ENCODE measurements at regions not wholly inside any gene's neighbourhood (a gene's known extent, or its start where the extent isn't known, plus 50 kb on each side); places are given as distances from the start of the nearest gene placed in this dataset.

DNA sequence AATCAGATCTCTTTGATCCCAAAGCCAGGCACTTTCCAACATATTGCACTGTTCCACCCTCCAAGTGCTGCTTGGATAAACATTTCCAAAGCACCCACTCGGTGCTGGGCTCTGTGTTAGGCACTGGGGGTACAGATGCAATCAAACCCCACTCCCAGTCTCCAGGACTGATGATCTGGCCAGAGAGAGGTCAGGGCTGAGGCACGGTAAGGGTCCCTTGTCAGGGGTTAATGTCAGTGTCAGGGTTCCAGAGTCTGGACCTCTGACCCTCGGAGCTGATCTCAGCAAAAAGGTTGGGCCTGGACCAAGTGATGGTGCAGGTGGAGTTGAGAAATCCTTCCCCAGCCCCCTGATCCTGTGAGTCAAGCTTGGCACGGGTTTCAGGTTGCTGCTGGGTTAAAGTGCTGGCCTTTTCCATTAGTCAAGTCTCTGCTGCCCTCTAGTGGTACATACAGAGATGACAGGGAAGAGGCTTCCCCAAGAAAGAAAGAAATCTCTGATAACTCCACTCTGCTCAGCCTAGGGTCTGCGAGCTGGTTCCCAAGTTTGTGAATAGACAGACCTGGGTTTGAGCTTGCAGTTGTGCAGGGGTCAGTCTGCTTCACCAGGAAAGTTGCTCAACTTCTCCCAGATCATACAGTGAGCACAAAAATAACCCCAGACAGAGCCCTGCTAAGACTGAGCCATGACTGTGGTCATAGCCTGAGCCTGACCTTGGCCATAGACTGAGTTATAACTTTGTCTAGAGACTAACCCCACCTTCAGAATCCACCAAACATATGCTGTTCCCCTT lies 74.6 kb downstream of the DMRTA2 start:
- Histone ChIP-seq H3K27ac (ENCODE audit: low read length) (no peak overlapping the region), H4K20me1 (ENCODE audit: insufficient read depth) (no peaks in the 10 kb centered on the region), H3K4me3 (ENCODE audit: low read length) (no peak overlapping the region), H3K9ac (ENCODE audit: low read length) (no peak overlapping the region), H3K9me2 (ENCODE audit: insufficient read depth, low read length) (no peaks in the 10 kb centered on the region), H3F3A (ENCODE audit: insufficient read depth, low read length, poor library complexity, severe bottlenecking) (no peaks in the 10 kb centered on the region), H3K27me3 (ENCODE audit: insufficient read depth, low read depth, low read length) (no peaks in the 10 kb centered on the region), H3K9me3 (ENCODE audit: low read length) (no peaks in the 10 kb centered on the region), H3K4me2 (ENCODE audit: low read length) (no peak overlapping the region), H3K79me2 (replicated peaks; ENCODE audit: insufficient read depth, low read length) (no peaks in the 10 kb centered on the region), H3K36me3 (ENCODE audit: insufficient read depth, low read length) (no peaks in the 10 kb centered on the region), H2AFZ (ENCODE audit: low read depth, low read length) (no peak overlapping the region)
- TF ChIP-seq SMC3 (conservative IDR thresholded peaks at IDR 0.05; ENCODE audit: poor library complexity) (peak; percentile 94), RAD21 (conservative IDR thresholded peaks at IDR 0.05) (peak; percentile 98), CTCF (IDR thresholded peaks at IDR 0.05; ENCODE audit: poor library complexity, severe bottlenecking) (peak; percentile 94), POLR2AphosphoS5 (IDR thresholded peaks at IDR 0.05) (no peak)

DNA sequence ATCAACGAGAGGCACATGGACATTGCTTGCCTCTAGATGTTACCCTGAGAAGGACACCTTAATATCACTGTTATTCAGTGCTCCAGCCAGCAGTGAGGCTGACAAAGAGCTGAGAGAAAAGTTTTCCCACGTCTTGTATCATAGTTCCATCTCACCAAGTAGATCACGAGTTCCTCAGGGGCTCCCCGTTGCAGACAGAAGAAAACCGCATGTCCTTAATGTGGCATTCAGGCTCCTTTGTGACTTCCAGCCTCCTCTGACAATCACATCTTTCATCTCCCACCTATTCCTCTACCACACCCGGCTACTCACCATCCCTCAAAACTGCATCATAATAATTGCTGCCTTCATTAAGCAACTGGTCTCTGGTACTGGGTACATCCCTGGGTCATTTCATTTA lies 75.3 kb downstream of the DMRTA2 start:
- H3K4me2 ChIP-seq (ENCODE audit: low read length), result no peak overlapping the region
- no peaks in the 10 kb centered on the region for H3K9me2 ChIP-seq (ENCODE audit: insufficient read depth, low read length)
- no peak for TF ChIP-seq CTCF (IDR thresholded peaks at IDR 0.05; ENCODE audit: poor library complexity, severe bottlenecking)
- TF ChIP-seq, protein P1, sequence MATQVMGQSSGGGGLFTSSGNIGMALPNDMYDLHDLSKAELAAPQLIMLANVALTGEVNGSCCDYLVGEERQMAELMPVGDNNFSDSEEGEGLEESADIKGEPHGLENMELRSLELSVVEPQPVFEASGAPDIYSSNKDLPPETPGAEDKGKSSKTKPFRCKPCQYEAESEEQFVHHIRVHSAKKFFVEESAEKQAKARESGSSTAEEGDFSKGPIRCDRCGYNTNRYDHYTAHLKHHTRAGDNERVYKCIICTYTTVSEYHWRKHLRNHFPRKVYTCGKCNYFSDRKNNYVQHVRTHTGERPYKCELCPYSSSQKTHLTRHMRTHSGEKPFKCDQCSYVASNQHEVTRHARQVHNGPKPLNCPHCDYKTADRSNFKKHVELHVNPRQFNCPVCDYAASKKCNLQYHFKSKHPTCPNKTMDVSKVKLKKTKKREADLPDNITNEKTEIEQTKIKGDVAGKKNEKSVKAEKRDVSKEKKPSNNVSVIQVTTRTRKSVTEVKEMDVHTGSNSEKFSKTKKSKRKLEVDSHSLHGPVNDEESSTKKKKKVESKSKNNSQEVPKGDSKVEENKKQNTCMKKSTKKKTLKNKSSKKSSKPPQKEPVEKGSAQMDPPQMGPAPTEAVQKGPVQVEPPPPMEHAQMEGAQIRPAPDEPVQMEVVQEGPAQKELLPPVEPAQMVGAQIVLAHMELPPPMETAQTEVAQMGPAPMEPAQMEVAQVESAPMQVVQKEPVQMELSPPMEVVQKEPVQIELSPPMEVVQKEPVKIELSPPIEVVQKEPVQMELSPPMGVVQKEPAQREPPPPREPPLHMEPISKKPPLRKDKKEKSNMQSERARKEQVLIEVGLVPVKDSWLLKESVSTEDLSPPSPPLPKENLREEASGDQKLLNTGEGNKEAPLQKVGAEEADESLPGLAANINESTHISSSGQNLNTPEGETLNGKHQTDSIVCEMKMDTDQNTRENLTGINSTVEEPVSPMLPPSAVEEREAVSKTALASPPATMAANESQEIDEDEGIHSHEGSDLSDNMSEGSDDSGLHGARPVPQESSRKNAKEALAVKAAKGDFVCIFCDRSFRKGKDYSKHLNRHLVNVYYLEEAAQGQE (IDR thresholded peaks at IDR 0.05; ENCODE audit: borderline replicate concordance), result no peak
- TF ChIP-seq RAD21 (conservative IDR thresholded peaks at IDR 0.05), result no peak
- H3K36me3 ChIP-seq (ENCODE audit: insufficient read depth, low read length), result no peaks in the 10 kb centered on the region
- no peak overlapping the region for H3K27ac ChIP-seq (ENCODE audit: low read length)
- H3K4me3 ChIP-seq (ENCODE audit: low read length), result no peak overlapping the region
- H3K79me2 ChIP-seq (replicated peaks; ENCODE audit: insufficient read depth, low read length), result no peaks in the 10 kb centered on the region
- no peaks in the 10 kb centered on the region for H3K9me3 ChIP-seq (ENCODE audit: low read length)
- H3K27me3 ChIP-seq (ENCODE audit: insufficient read depth, low read depth, low read length), result no peaks in the 10 kb centered on the region
- H4K20me1 ChIP-seq (ENCODE audit: insufficient read depth), result no peaks in the 10 kb centered on the region
- no peak overlapping the region for H2AFZ ChIP-seq (ENCODE audit: low read depth, low read length)
- no peak overlapping the region for H3K9ac ChIP-seq (ENCODE audit: low read length)
- no peaks in the 10 kb centered on the region for H3F3A ChIP-seq (ENCODE audit: insufficient read depth, low read length, poor library complexity, severe bottlenecking)
